ENCODE measurements at regions not wholly inside any gene's neighbourhood (a gene's known extent, or its start where the extent isn't known, plus 50 kb on each side); places are given as distances from the start of the nearest gene placed in this dataset.

DNA sequence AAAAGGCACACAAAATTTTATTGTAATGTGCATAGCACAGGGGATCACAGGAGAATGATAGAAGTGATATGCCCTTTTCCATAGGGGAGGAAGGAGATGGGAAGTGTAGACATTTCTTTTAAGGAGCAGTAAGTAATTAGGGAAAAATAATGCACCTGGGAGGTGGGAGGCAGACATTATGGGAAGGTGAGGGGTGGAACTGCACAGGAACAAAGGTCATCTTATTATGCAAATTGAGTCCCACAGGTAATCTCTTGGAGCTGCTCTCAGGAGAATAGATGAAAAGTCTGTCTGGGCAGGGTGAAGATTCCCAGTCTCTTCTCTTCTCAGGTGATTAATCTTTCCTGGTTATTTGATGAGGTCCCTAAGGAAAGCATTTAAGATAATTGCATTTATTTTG lies 331.5 kb downstream of the ENC1 start:
- no peaks in the 10 kb centered on the region for H3K9me2 ChIP-seq (ENCODE audit: insufficient read depth)
- H3K27ac ChIP-seq (ENCODE audit: low read depth, low read length): no peak overlapping the region
- BruUV-seq (replicated peaks): no TSS peak
- DNase-seq (ENCODE audit: low read depth, low spot score) (no peak), ATAC-seq (no peak)
- no peak overlapping the region for H3K9ac ChIP-seq (ENCODE audit: low read length)
- POLR2A ChIA-PET: no interaction called here
- no peaks in the 10 kb centered on the region for H3K9me3 ChIP-seq (ENCODE audit: control insufficient read depth in 1 of 2, insufficient read depth in 1 of 2, low read depth in 1 of 2, low read length in 2 of 2)
- intact Hi-C loops (cut with micrococcal nuclease): no loop called here
- H3K4me3 ChIP-seq (replicated peaks in 1 of 2; ENCODE audit: low read depth in 1 of 2, low read length in 2 of 2): no peak overlapping the region
- RAD21 ChIA-PET (ENCODE audit: low non-redundant PET in 1 of 2, low total read pairs in 2 of 2, uncharacterized antibody in 2 of 2, unreplicated experiment in 2 of 2): no interaction called here
- no peaks in the 10 kb centered on the region for H4K20me1 ChIP-seq (ENCODE audit: insufficient read depth)
- CTCF ChIA-PET: no interaction called here
- no peaks in the 10 kb centered on the region for H3K36me3 ChIP-seq (ENCODE audit: control insufficient read depth in 1 of 2, insufficient read depth in 2 of 2, low read length in 2 of 2)
- TF ChIP-seq, protein P1, sequence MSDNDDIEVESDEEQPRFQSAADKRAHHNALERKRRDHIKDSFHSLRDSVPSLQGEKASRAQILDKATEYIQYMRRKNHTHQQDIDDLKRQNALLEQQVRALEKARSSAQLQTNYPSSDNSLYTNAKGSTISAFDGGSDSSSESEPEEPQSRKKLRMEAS (IDR thresholded peaks at IDR 0.05): no peak
- TF ChIP-seq, protein P2, sequence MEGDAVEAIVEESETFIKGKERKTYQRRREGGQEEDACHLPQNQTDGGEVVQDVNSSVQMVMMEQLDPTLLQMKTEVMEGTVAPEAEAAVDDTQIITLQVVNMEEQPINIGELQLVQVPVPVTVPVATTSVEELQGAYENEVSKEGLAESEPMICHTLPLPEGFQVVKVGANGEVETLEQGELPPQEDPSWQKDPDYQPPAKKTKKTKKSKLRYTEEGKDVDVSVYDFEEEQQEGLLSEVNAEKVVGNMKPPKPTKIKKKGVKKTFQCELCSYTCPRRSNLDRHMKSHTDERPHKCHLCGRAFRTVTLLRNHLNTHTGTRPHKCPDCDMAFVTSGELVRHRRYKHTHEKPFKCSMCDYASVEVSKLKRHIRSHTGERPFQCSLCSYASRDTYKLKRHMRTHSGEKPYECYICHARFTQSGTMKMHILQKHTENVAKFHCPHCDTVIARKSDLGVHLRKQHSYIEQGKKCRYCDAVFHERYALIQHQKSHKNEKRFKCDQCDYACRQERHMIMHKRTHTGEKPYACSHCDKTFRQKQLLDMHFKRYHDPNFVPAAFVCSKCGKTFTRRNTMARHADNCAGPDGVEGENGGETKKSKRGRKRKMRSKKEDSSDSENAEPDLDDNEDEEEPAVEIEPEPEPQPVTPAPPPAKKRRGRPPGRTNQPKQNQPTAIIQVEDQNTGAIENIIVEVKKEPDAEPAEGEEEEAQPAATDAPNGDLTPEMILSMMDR (IDR thresholded peaks at IDR 0.05 in 2 of 3, conservative IDR thresholded peaks at IDR 0.05 in 1 of 3; ENCODE audit: borderline replicate concordance in 1 of 3, insufficient read depth in 1 of 3, low read depth in 2 of 3, low read length in 2 of 3): no peak
- TF ChIP-seq, protein P3, sequence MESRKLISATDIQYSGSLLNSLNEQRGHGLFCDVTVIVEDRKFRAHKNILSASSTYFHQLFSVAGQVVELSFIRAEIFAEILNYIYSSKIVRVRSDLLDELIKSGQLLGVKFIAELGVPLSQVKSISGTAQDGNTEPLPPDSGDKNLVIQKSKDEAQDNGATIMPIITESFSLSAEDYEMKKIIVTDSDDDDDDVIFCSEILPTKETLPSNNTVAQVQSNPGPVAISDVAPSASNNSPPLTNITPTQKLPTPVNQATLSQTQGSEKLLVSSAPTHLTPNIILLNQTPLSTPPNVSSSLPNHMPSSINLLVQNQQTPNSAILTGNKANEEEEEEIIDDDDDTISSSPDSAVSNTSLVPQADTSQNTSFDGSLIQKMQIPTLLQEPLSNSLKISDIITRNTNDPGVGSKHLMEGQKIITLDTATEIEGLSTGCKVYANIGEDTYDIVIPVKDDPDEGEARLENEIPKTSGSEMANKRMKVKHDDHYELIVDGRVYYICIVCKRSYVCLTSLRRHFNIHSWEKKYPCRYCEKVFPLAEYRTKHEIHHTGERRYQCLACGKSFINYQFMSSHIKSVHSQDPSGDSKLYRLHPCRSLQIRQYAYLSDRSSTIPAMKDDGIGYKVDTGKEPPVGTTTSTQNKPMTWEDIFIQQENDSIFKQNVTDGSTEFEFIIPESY (IDR thresholded peaks at IDR 0.05; ENCODE audit: extremely low read depth, insufficient replicate concordance, low read length): no peak
- TF ChIP-seq CBX3 (IDR thresholded peaks at IDR 0.05; ENCODE audit: low read depth) (no peak), EZH2phosphoT487 (IDR thresholded peaks at IDR 0.05; ENCODE audit: borderline replicate concordance) (no peak), EZH2 (IDR thresholded peaks at IDR 0.05) (no peak), POLR2A (IDR thresholded peaks at IDR 0.05; ENCODE audit: borderline replicate concordance, extremely low read depth, insufficient read depth, insufficient read length) (no peak), EGR1 (IDR thresholded peaks at IDR 0.05; ENCODE audit: low read depth) (no peak), ELF1 (IDR thresholded peaks at IDR 0.05; ENCODE audit: borderline replicate concordance, low read depth) (no peak), SRF (IDR thresholded peaks at IDR 0.05; ENCODE audit: low read depth) (no peak), JUND (IDR thresholded peaks at IDR 0.05) (no peak), TCF7L2 (IDR thresholded peaks at IDR 0.05; ENCODE audit: borderline replicate concordance, extremely low read depth, insufficient read depth, insufficient read length) (no peak), YY1 (IDR thresholded peaks at IDR 0.05; ENCODE audit: extremely low read depth, insufficient replicate concordance, low read depth, low read length) (no peak)
- TF ChIP-seq, protein P4, sequence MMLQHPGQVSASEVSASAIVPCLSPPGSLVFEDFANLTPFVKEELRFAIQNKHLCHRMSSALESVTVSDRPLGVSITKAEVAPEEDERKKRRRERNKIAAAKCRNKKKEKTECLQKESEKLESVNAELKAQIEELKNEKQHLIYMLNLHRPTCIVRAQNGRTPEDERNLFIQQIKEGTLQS (IDR thresholded peaks at IDR 0.05): no peak
- TF ChIP-seq, protein P5, sequence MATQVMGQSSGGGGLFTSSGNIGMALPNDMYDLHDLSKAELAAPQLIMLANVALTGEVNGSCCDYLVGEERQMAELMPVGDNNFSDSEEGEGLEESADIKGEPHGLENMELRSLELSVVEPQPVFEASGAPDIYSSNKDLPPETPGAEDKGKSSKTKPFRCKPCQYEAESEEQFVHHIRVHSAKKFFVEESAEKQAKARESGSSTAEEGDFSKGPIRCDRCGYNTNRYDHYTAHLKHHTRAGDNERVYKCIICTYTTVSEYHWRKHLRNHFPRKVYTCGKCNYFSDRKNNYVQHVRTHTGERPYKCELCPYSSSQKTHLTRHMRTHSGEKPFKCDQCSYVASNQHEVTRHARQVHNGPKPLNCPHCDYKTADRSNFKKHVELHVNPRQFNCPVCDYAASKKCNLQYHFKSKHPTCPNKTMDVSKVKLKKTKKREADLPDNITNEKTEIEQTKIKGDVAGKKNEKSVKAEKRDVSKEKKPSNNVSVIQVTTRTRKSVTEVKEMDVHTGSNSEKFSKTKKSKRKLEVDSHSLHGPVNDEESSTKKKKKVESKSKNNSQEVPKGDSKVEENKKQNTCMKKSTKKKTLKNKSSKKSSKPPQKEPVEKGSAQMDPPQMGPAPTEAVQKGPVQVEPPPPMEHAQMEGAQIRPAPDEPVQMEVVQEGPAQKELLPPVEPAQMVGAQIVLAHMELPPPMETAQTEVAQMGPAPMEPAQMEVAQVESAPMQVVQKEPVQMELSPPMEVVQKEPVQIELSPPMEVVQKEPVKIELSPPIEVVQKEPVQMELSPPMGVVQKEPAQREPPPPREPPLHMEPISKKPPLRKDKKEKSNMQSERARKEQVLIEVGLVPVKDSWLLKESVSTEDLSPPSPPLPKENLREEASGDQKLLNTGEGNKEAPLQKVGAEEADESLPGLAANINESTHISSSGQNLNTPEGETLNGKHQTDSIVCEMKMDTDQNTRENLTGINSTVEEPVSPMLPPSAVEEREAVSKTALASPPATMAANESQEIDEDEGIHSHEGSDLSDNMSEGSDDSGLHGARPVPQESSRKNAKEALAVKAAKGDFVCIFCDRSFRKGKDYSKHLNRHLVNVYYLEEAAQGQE (IDR thresholded peaks at IDR 0.05; ENCODE audit: low read depth): no peak
- H3K27me3 ChIP-seq (ENCODE audit: insufficient read depth, low read length): no peaks in the 10 kb centered on the region
- H3K4me1 ChIP-seq (ENCODE audit: control insufficient read depth in 1 of 2, insufficient read depth in 2 of 2, low read length in 2 of 2): no peaks in the 10 kb centered on the region
- H2AFZ ChIP-seq (ENCODE audit: low read depth, low read length, poor library complexity, severe bottlenecking): no peak overlapping the region
- no peaks in the 10 kb centered on the region for H3K79me2 ChIP-seq (ENCODE audit: insufficient read depth, low read length)
- no peak overlapping the region for H3K4me2 ChIP-seq (ENCODE audit: low read length)
